GM12865 (cell line): ENCODE measurements at regions not wholly inside any gene's neighbourhood (a gene's known extent, or its start where the extent isn't known, plus 50 kb on each side); places are given as distances from the start of the nearest gene placed in this dataset.

Experiments
- DNase-seq: peaks from one replicate; pipeline ENCODE4 v3.0.0; 2010; ENCODE audit warnings: low read depth
- H3K4me3 ChIP-seq: 2 replicates; pipeline ENCODE4 v1.5.1; 2011; ENCODE audit warnings: mild to moderate bottlenecking, low read depth, low read length, control low read depth
- TF ChIP-seq, protein P1 (sequence below): IDR thresholded peaks from 2 replicates; pipeline ENCODE4 v1.5.1; 2011; ENCODE audit warnings: low read length, control low read depth, low read depth, inconsistent platforms; ENCODE audit not compliant: insufficient read depth; ENCODE audit errors: missing control alignments

DNA sequence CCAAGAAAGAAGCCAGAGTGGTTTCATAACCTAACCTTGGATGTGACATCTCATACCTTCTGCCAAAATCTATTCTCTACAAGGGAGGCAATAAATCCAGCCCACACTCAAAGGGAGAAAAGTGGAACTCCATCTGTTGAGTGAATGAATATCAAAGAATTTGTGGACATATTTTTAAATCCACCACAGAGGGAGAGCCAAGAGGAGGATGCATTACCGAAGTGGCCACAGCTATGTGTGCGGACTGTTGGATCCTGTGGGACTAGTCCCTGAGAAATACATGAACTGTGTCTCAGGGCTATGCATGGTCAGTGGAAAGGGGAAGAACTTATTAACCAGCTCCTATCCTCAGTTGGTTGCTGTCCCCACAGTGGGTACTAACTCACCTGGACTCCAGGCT is 273.9 kb downstream of the NUAK1 start:
- no peak for DNase-seq
- no peak overlapping the region for H3K4me3 ChIP-seq
- TF ChIP-seq, protein P1, sequence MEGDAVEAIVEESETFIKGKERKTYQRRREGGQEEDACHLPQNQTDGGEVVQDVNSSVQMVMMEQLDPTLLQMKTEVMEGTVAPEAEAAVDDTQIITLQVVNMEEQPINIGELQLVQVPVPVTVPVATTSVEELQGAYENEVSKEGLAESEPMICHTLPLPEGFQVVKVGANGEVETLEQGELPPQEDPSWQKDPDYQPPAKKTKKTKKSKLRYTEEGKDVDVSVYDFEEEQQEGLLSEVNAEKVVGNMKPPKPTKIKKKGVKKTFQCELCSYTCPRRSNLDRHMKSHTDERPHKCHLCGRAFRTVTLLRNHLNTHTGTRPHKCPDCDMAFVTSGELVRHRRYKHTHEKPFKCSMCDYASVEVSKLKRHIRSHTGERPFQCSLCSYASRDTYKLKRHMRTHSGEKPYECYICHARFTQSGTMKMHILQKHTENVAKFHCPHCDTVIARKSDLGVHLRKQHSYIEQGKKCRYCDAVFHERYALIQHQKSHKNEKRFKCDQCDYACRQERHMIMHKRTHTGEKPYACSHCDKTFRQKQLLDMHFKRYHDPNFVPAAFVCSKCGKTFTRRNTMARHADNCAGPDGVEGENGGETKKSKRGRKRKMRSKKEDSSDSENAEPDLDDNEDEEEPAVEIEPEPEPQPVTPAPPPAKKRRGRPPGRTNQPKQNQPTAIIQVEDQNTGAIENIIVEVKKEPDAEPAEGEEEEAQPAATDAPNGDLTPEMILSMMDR: no peak

DNA sequence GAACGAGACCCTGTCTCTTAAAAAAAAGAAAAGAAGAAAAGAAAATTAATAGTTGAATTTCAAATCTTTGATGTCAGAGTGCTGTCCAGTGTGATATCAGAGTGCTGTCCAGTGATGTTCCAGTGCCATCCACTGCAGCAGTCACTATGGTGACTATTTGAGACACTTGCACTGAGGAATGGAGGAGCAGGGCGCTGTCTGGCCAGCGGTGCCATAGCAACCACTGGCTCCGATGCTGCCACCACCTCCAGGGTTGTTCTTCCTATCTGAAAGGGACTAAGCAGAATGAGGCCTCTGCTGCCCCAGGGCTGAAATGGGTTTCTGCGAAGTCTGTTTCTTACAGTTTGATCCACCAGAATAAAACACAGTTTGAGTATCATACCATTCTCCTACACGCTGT is 272.9 kb downstream of the NUAK1 start:
- TF ChIP-seq, protein P1: no peak
- no peak overlapping the region for H3K4me3 ChIP-seq
- no peak for DNase-seq

DNA sequence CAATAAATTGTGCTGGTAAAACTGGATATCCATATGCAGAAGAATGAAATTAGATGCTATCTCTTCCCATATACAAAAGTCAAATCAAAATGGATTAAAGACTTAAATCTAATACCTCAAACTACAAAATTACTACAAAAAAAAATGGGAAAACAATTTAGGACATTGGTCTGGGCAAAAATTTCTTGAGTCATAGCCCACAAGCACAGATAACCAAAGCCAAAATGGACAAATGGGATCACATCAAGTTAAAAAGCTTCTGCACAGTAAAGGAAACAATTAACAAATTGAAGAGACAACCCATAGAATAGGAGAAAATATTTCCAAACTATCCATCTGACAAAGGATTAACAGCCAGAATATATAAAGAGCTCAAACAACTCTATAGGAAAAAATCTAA is 264.6 kb downstream of the NUAK1 start:
- DNase-seq: no peak
- no peak overlapping the region for H3K4me3 ChIP-seq
- TF ChIP-seq, protein P1: no peak

DNA sequence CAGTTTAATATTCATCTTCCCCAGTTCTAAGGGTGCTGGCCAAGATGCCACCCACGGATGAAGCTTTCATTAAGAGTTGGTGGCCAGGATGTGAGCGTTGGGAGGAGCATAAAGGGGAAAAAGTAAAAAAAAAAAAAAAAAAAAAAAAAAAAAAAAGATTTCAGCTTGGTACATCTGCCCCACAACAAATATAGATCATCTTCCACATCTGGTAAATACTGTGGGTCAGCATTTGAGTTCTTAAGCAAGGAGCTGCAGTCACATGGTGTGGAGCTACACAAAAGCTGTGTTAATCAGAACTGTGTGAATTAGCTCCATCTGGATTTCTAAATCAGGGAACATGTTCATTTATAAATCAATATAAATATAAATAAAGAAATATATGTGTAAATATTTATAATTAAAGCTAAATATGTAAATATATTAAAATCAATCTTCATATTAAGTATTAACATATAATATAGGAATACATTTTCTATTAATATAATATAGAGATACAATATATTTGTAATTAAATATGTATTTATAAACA is 262.3 kb downstream of the NUAK1 start:
- TF ChIP-seq, protein P1: no peak
- DNase-seq: no peak
- no peak overlapping the region for H3K4me3 ChIP-seq

DNA sequence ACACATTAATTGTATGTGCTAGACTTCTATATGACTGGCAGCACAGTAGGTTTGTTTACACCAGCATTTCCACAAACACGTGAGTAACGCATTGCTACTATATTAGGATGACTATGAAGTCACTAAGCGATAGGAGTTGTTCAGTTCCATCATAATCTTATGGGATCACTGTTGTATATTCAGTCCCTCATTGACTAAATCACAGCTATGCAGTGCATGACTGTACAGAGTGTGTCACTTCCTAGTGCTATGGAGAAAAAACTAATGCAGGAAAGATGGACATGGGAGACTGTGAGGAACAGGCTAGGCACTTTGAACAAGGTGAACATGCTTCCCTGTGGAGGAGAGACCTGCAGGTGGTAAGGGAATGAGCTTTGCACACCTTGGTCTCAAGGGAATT is 259.8 kb downstream of the NUAK1 start:
- DNase-seq: no peak
- no peak overlapping the region for H3K4me3 ChIP-seq
- TF ChIP-seq, protein P1: no peak

- TF ChIP-seq, protein P1: no peak
- no peak for DNase-seq
- no peak overlapping the region for H3K4me3 ChIP-seq
These were observed 257.8 kb downstream of the NUAK1 start for GRCh38 chr12:105880824-105881388.

DNA sequence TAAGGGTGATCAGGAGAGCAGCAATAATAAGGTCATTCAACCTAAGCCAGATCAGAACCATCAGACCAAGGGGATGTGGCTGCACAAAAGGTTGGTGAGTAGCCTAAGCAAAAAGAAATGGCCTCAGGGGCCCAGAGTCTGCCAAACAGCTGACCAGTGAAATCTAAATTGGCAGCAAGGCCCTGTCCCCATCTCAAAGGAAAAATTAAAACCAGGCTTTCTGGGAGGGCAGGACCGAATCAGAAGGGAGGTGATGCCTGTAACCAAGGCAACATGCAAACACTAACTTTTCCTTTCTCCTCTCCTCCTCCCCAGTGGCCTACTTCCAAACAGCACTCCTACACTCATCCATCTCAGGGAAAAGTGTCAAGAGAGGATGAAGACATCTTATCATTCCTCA is 256.4 kb downstream of the NUAK1 start:
- DNase-seq: no peak
- no peak overlapping the region for H3K4me3 ChIP-seq
- TF ChIP-seq, protein P1: no peak
